ENCODE measurements at regions not wholly inside any gene's neighbourhood (a gene's known extent, or its start where the extent isn't known, plus 50 kb on each side); places are given as distances from the start of the nearest gene placed in this dataset.

DNA sequence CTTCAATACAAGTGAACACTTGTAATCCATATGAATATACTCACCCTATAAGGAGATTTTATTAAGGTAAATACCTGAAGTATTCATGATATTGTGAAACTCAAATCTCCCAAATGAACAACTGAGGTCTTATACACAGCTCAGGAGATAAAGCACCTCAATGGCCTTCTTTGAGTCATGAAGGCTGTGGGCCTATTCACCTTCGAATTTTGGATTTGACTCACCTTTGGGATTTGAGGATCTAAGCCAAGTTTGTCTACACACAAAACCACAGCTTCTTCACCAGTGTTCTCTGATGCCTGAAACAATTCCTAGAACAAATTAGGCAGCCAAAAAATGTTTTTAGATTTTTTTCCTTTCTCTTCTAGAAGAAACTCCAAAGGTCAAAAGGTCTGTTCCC lies 194.1 kb downstream of the NUAK1 start:
- no peaks in the 10 kb centered on the region for H3K27me3 ChIP-seq
- H3K27ac ChIP-seq: no peak overlapping the region
- H3K36me3 ChIP-seq: no peaks in the 10 kb centered on the region
- H3K9me3 ChIP-seq: no peaks in the 10 kb centered on the region
- TF ChIP-seq, protein P1, sequence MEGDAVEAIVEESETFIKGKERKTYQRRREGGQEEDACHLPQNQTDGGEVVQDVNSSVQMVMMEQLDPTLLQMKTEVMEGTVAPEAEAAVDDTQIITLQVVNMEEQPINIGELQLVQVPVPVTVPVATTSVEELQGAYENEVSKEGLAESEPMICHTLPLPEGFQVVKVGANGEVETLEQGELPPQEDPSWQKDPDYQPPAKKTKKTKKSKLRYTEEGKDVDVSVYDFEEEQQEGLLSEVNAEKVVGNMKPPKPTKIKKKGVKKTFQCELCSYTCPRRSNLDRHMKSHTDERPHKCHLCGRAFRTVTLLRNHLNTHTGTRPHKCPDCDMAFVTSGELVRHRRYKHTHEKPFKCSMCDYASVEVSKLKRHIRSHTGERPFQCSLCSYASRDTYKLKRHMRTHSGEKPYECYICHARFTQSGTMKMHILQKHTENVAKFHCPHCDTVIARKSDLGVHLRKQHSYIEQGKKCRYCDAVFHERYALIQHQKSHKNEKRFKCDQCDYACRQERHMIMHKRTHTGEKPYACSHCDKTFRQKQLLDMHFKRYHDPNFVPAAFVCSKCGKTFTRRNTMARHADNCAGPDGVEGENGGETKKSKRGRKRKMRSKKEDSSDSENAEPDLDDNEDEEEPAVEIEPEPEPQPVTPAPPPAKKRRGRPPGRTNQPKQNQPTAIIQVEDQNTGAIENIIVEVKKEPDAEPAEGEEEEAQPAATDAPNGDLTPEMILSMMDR (IDR thresholded peaks at IDR 0.05): no peak
- H3K4me1 ChIP-seq (ENCODE audit: control insufficient read depth in 1 of 2, insufficient read depth in 1 of 2, low read depth in 1 of 2, low read length in 1 of 2): no peaks in the 10 kb centered on the region
- H3K4me3 ChIP-seq (ENCODE audit: low read depth in 1 of 2, low read length in 1 of 2): no peak overlapping the region

DNA sequence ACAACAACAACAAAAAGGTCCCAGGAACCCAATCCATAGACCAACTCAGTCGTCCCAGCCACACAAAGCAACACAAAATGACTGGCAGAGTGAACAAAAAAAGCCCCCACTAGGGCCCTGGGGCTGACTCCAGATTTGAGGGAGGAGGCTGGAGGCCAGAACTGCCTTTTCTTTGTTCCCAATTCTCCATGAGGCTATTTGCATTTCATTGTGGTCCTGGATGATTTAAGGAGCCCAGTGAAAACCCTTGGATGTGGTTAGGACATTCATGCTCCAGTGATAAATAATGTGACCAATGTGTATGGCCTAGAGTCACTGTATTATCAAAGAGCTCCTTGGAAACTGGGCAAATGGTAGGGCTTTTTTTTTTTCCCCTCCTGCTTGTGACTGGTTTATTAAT lies 192.9 kb downstream of the NUAK1 start:
- TF ChIP-seq, protein P1 (IDR thresholded peaks at IDR 0.05): no peak
- no peaks in the 10 kb centered on the region for H3K9me3 ChIP-seq

DNA sequence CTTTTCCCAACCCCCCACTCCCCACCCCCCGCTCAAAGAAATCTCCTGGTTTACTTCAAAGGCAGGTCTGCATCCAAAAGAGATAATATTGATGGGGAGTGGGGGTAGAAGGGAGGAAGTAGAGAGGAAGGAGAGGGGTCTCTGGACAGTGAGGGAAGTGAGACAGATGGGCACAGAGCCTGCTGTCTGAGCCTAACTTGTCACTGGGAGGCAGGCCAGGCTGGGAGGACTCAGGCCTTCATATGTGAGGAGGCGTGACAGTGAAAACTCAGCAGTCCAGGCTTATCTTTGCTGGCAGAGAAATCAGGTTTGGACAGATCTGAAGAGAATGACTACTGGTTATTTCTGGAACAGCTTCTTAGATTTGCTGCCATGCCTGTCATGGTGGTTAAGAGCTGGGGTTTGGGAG lies 192.3 kb downstream of the NUAK1 start:
- H3K36me3 ChIP-seq: no peaks in the 10 kb centered on the region

More for the DNA sequence above, 192.9 kb downstream of the NUAK1 start:
- H3K27me3 ChIP-seq: no peaks in the 10 kb centered on the region
- H3K36me3 ChIP-seq: no peaks in the 10 kb centered on the region
- no peaks in the 10 kb centered on the region for H3K4me1 ChIP-seq (ENCODE audit: control insufficient read depth in 1 of 2, insufficient read depth in 1 of 2, low read depth in 1 of 2, low read length in 1 of 2)
- no peak overlapping the region for H3K4me3 ChIP-seq (ENCODE audit: low read depth in 1 of 2, low read length in 1 of 2)
- H3K27ac ChIP-seq: no peak overlapping the region

DNA sequence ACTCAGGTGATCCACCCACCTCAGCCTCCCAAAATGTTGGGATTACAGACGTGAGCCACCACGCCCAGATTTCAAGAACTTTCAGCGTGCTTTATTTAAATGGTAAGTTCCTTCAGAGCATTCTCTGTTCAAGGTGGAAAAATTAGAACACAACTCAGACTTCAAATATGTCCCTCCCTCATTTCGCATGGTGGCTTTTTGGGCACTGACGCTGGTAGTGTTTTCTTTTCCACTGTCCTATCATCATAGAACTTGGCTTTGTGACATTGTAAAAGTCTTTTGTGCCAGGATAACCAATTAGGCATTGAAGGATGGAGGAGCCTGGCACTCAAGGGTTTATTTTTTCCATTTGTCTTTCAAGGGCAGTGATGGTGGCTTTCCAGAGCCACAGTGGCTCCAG lies 190.8 kb downstream of the NUAK1 start:
- H3K36me3 ChIP-seq: no peaks in the 10 kb centered on the region
- TF ChIP-seq, protein P1 (IDR thresholded peaks at IDR 0.05): no peak
- H3K27me3 ChIP-seq: no peaks in the 10 kb centered on the region
- H3K4me3 ChIP-seq (ENCODE audit: low read depth in 1 of 2, low read length in 1 of 2): no peak overlapping the region
- H3K9me3 ChIP-seq: no peaks in the 10 kb centered on the region
- H3K4me1 ChIP-seq (ENCODE audit: control insufficient read depth in 1 of 2, insufficient read depth in 1 of 2, low read depth in 1 of 2, low read length in 1 of 2): no peaks in the 10 kb centered on the region
- H3K27ac ChIP-seq: no peak overlapping the region

More for the DNA sequence above, 192.3 kb downstream of the NUAK1 start:
- Histone ChIP-seq H3K27me3 (no peaks in the 10 kb centered on the region), H3K27ac (no peak overlapping the region), H3K9me3 (no peaks in the 10 kb centered on the region), H3K4me3 (ENCODE audit: low read depth in 1 of 2, low read length in 1 of 2) (no peak overlapping the region), H3K4me1 (ENCODE audit: control insufficient read depth in 1 of 2, insufficient read depth in 1 of 2, low read depth in 1 of 2, low read length in 1 of 2) (no peaks in the 10 kb centered on the region)
- TF ChIP-seq, protein P1 (IDR thresholded peaks at IDR 0.05): no peak

DNA sequence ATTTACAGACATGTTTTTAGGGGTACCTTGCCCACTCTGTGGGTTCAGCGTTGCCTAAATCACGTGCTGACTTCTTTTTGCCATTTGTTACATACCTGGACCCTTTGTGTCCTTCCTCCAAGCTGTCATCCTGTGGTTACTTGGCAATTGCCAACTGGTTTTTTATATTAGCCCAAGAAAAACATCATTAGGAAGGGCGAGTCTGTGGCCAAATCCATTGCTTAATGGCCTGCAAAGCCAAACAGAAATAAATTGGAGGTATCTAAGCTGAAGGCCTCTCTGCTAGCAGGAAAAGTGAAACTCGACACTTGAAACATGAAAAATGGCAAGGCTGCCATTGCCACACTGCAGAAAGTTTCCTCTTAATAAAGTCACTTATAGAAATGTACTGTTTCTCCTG lies 190.4 kb downstream of the NUAK1 start:
- Histone ChIP-seq H3K4me3 (ENCODE audit: low read depth in 1 of 2, low read length in 1 of 2) (no peak overlapping the region), H3K9me3 (no peaks in the 10 kb centered on the region), H3K36me3 (no peaks in the 10 kb centered on the region), H3K4me1 (ENCODE audit: control insufficient read depth in 1 of 2, insufficient read depth in 1 of 2, low read depth in 1 of 2, low read length in 1 of 2) (no peaks in the 10 kb centered on the region), H3K27ac (no peak overlapping the region), H3K27me3 (no peaks in the 10 kb centered on the region)
- TF ChIP-seq, protein P1 (IDR thresholded peaks at IDR 0.05): no peak

DNA sequence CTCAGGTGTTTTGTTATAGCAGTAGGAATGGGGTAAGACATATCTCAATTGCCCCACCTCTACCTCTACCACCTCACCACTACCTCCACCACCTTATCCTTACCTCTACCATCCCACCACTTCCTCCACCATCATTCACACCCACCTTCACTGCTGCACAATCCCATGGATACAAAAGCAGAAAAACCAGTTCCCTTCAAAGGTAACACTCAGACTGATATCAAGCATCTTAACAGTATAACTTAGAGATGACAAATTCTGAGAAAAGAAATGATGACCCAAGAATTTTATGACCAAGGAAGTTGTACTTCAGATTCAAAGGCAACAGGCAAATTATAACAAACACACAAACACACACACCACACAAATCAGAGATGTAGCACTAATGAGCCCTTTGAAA lies 189.4 kb downstream of the NUAK1 start:
- Histone ChIP-seq H3K27ac (no peak overlapping the region), H3K36me3 (no peaks in the 10 kb centered on the region), H3K27me3 (no peaks in the 10 kb centered on the region), H3K4me1 (ENCODE audit: control insufficient read depth in 1 of 2, insufficient read depth in 1 of 2, low read depth in 1 of 2, low read length in 1 of 2) (no peaks in the 10 kb centered on the region), H3K4me3 (ENCODE audit: low read depth in 1 of 2, low read length in 1 of 2) (no peak overlapping the region), H3K9me3 (no peaks in the 10 kb centered on the region)
- TF ChIP-seq, protein P1 (IDR thresholded peaks at IDR 0.05): no peak

Data from neutrophil (primary cell).